SK-N-SH (cell line): ENCODE measurements at regions not wholly inside any gene's neighbourhood (a gene's known extent, or its start where the extent isn't known, plus 50 kb on each side); places are given as distances from the start of the nearest gene placed in this dataset.

Experiments
- CTCF ChIA-PET: fragments of 300-600, 350-600 bp; formaldehyde crosslinking; extraction: SDS; loops from one replicate; lab custom pipeline; 2021; lab: Yijun Ruan, JAX
- POLR2A ChIA-PET: fragments of 350-600 bp; sonication (Branson Sonifier 250); formaldehyde crosslinking; extraction: SDS; loops from one replicate; lab custom pipeline; 2020; ENCODE audit warnings: antibody characterized with exemption, inconsistent platforms; lab: Yijun Ruan, JAX
- DNase-seq: peaks from one replicate; pipeline ENCODE4 v3.0.0; 2012
- H2AFZ ChIP-seq: fragments of 200-600 bp; sonication (generic); 2 replicates; pipeline ENCODE4 v1.8.1; 2016; ENCODE audit warnings: antibody characterized with exemption, mild to moderate bottlenecking, low read depth
- H3F3A ChIP-seq: fragments of 200-600 bp; sonication (generic); replicated peaks from 2 replicates; pipeline ENCODE3; 2016; ENCODE audit warnings: antibody characterized with exemption, mild to moderate bottlenecking; ENCODE audit not compliant: insufficient read depth
- H3K27ac ChIP-seq, 2 experiments: fragments of 200-500 bp in 1 of 2; fragments of 200-600 bp in 1 of 2; sonication (Bioruptor generic) in 1 of 2; sonication (generic), shearing (Covaris generic) in 1 of 2; 2 replicates each; pipeline versions ENCODE4 v1.5.1 to v1.6.1; 2014 to 2016; ENCODE audit warnings: low read depth in 2 of 2, inconsistent platforms in 1 of 2, low read length in 1 of 2, mild to moderate bottlenecking in 1 of 2, mixed read lengths in 1 of 2
- H3K27me3 ChIP-seq: fragments of 200-600 bp; sonication (generic), shearing (Covaris generic); 2 replicates; pipeline ENCODE4 v1.6.1; 2016; ENCODE audit warnings: mixed run types; ENCODE audit not compliant: insufficient read depth
- H3K36me3 ChIP-seq, 2 experiments: fragments of 200-500 bp in 1 of 2; fragments of 200-600 bp in 1 of 2; sonication (Bioruptor generic) in 1 of 2; sonication (generic) in 1 of 2; replicated peaks in 1 of 2; 2 replicates each; pipeline versions ENCODE3 to v1.5.1; 2014 to 2016; ENCODE audit warnings: low read length in 1 of 2, mild to moderate bottlenecking in 1 of 2; ENCODE audit not compliant: insufficient read depth in 2 of 2, control insufficient read depth in 1 of 2
- H3K4me1 ChIP-seq, 2 experiments: fragments of 200-500 bp in 1 of 2; fragments of 200-600 bp in 1 of 2; sonication (Bioruptor generic) in 1 of 2; sonication (generic), shearing (Covaris generic) in 1 of 2; 2 replicates each; pipeline versions ENCODE4 v1.5.1 to v1.6.1; 2014 to 2016; ENCODE audit warnings: low read depth in 1 of 2, low read length in 1 of 2, mixed run types in 1 of 2; ENCODE audit not compliant: insufficient read depth in 2 of 2, control insufficient read depth in 1 of 2
- H3K4me2 ChIP-seq: fragments of 200-600 bp; sonication (generic), shearing (Covaris generic); 2 replicates; pipeline ENCODE4 v1.6.1; 2017; ENCODE audit warnings: mixed run types
- H3K4me3 ChIP-seq, 2 experiments: fragments of 200-500 bp in 1 of 2; fragments of 200-600 bp in 1 of 2; sonication (Bioruptor generic) in 1 of 2; sonication (generic), shearing (Covaris generic) in 1 of 2; 2 replicates each; pipeline versions ENCODE4 v1.5.1 to v1.8.1; 2014 to 2016; ENCODE audit warnings: low read depth in 2 of 2, inconsistent platforms in 1 of 2, low read length in 1 of 2, mild to moderate bottlenecking in 1 of 2, mixed read lengths in 1 of 2, moderate library complexity in 1 of 2
- H3K79me2 ChIP-seq: fragments of 200-600 bp; sonication (generic); 2 replicates; pipeline ENCODE4 v1.8.1; 2017; ENCODE audit warnings: mild to moderate bottlenecking; ENCODE audit not compliant: insufficient read depth
- H3K9ac ChIP-seq: fragments of 200-600 bp; sonication (generic); 2 replicates; pipeline ENCODE4 v1.6.1; 2017; ENCODE audit warnings: mixed run types
- H3K9me2 ChIP-seq: fragments of 200-600 bp; sonication (generic); 2 replicates; pipeline ENCODE4 v1.6.1; 2017; ENCODE audit warnings: mixed run types
- H3K9me3 ChIP-seq: fragments of 200-600 bp; sonication (generic); 2 replicates; pipeline ENCODE4 v1.6.1; 2017; ENCODE audit warnings: mixed run types, mild to moderate bottlenecking, moderate library complexity
- H4K20me1 ChIP-seq: fragments of 200-600 bp; sonication (generic); 2 replicates; pipeline ENCODE4 v1.6.1; 2017; ENCODE audit warnings: mild to moderate bottlenecking, mixed run types; ENCODE audit not compliant: insufficient read depth
- CTCF ChIP-seq: fragments of 200-600 bp; sonication (generic); IDR thresholded peaks from 2 replicates; pipeline ENCODE4 v1.6.1; 2017; ENCODE audit warnings: antibody characterized with exemption, mild to moderate bottlenecking, moderate library complexity
- ELF1 ChIP-seq: IDR thresholded peaks from 2 replicates; pipeline ENCODE4 v1.4.0; 2012
- EP300 ChIP-seq, 2 experiments: IDR thresholded peaks; 2 replicates each; pipeline versions ENCODE4 v1.4.0 to v1.6.1; 2012; ENCODE audit warnings: borderline replicate concordance in 1 of 2, low read depth in 1 of 2, low read length in 1 of 2
- FOSL2 ChIP-seq: IDR thresholded peaks from 2 replicates; pipeline ENCODE4 v1.4.0; 2012; ENCODE audit warnings: low read depth, mild to moderate bottlenecking, moderate library complexity, borderline replicate concordance
- FOXM1 ChIP-seq: IDR thresholded peaks from 2 replicates; pipeline ENCODE4 v1.4.0; 2012; ENCODE audit warnings: low read depth, mild to moderate bottlenecking
- GABPA ChIP-seq: IDR thresholded peaks from 2 replicates; pipeline ENCODE4 v1.4.0; 2012; ENCODE audit warnings: low read depth, mild to moderate bottlenecking
- GATA2 ChIP-seq: sonication (generic); formaldehyde crosslinking; IDR thresholded peaks from 2 replicates; pipeline ENCODE4 v1.5.0; 2020; ENCODE audit warnings: mild to moderate bottlenecking, missing genetic modification reagents
- IRF3 ChIP-seq: fragments of 150-350 bp; IDR thresholded peaks from 2 replicates; pipeline ENCODE4 v1.6.1; 2016; ENCODE audit warnings: mild to moderate bottlenecking, low read depth, low read length
- JUND ChIP-seq: IDR thresholded peaks from 2 replicates; pipeline ENCODE4 v1.4.0; 2012
- MEF2A ChIP-seq: IDR thresholded peaks from 2 replicates; pipeline ENCODE4 v1.4.0; 2012; ENCODE audit warnings: low read depth, borderline replicate concordance
- MXI1 ChIP-seq: IDR thresholded peaks from 2 replicates; pipeline ENCODE4 v1.6.1; 2012; ENCODE audit warnings: mild to moderate bottlenecking, low read depth, low read length, improper control_type of control experiment
- NFIC ChIP-seq: IDR thresholded peaks from 2 replicates; pipeline ENCODE4 v1.4.0; 2012; ENCODE audit warnings: borderline replicate concordance
- PBX3 ChIP-seq: IDR thresholded peaks from 2 replicates; pipeline ENCODE4; 2012
- POLR2AphosphoS5 ChIP-seq: IDR thresholded peaks from 2 replicates; pipeline ENCODE4 v1.6.1; 2012; ENCODE audit warnings: low read depth, low read length
- RAD21 ChIP-seq: IDR thresholded peaks from 2 replicates; pipeline ENCODE4 v1.6.1; 2012; ENCODE audit warnings: mild to moderate bottlenecking, low read length
- REST ChIP-seq: IDR thresholded peaks from 2 replicates; pipeline ENCODE4 v1.6.1; 2012; ENCODE audit warnings: mild to moderate bottlenecking, low read depth, low read length, moderate library complexity
- RFX5 ChIP-seq: IDR thresholded peaks from 2 replicates; pipeline ENCODE4 v1.6.1; 2012; ENCODE audit warnings: mild to moderate bottlenecking, improper control_type of control experiment, low read length
- SMC3 ChIP-seq: IDR thresholded peaks from 2 replicates; pipeline ENCODE4 v1.6.1; 2012; ENCODE audit warnings: low read depth, low read length, improper control_type of control experiment
- TEAD4 ChIP-seq: IDR thresholded peaks from 2 replicates; pipeline ENCODE4 v1.4.0; 2012; ENCODE audit warnings: mild to moderate bottlenecking, borderline replicate concordance; ENCODE audit not compliant: insufficient read depth
- USF1 ChIP-seq: IDR thresholded peaks from 2 replicates; pipeline ENCODE4 v1.4.0; 2012; ENCODE audit warnings: low read depth, borderline replicate concordance

- DNase-seq, result no peak
- Histone ChIP-seq H3K27me3 (no peaks in the 10 kb centered on the region), H2AFZ (no peak overlapping the region), H3K9me2 (no peaks in the 10 kb centered on the region), H3K9me3 (no peaks in the 10 kb centered on the region), H3K9ac (no peak overlapping the region), H3K4me3 (no peak overlapping the region), H3K36me3 (no peaks in the 10 kb centered on the region), H3K4me1 (no peaks in the 10 kb centered on the region), H4K20me1 (no peaks in the 10 kb centered on the region), H3F3A (no peaks in the 10 kb centered on the region), H3K79me2 (no peaks in the 10 kb centered on the region), H3K27ac (no peak overlapping the region), H3K4me2 (no peak overlapping the region)
- no peak for TF ChIP-seq FOSL2
- TF ChIP-seq IRF3, result no peak
- no peak for TF ChIP-seq PBX3
- no peak for TF ChIP-seq FOXM1
- TF ChIP-seq TEAD4, result no peak
- TF ChIP-seq GABPA, result no peak
- no peak for TF ChIP-seq GATA2
- no peak for TF ChIP-seq CTCF
- TF ChIP-seq USF1, result no peak
- no peak for TF ChIP-seq MXI1
- TF ChIP-seq SMC3, result no peak
- TF ChIP-seq RFX5, result no peak
- TF ChIP-seq NFIC, result no peak
- no peak for TF ChIP-seq RAD21
- no peak for TF ChIP-seq ELF1
- TF ChIP-seq POLR2AphosphoS5, result no peak
- POLR2A ChIA-PET, result no interaction called here
- CTCF ChIA-PET, result no interaction called here
These were observed 930.5 kb downstream of the ADGRL2 start for GRCh38 chr1:82731216-82731615.

GRCh38 chr1:82728206-82728605 is 927.5 kb downstream of the ADGRL2 start:
- Histone ChIP-seq H3K36me3 (no peaks in the 10 kb centered on the region), H3K4me1 (no peaks in the 10 kb centered on the region), H3K9me3 (no peaks in the 10 kb centered on the region), H3K4me3 (no peak overlapping the region), H3K4me2 (no peak overlapping the region), H3K27ac (no peak overlapping the region), H3K9ac (no peak overlapping the region), H3F3A (no peaks in the 10 kb centered on the region), H3K79me2 (no peaks in the 10 kb centered on the region), H3K9me2 (no peaks in the 10 kb centered on the region), H4K20me1 (no peaks in the 10 kb centered on the region), H2AFZ (no peak overlapping the region), H3K27me3 (no peaks in the 10 kb centered on the region)
- POLR2A ChIA-PET, result no interaction called here
- no peak for DNase-seq
- CTCF ChIA-PET, result no interaction called here
- TF ChIP-seq REST (no peak), RFX5 (no peak), EP300 (IDR thresholded peaks at IDR 0.05; ENCODE audit: borderline replicate concordance in 1 of 2, low read depth in 1 of 2, low read length in 1 of 2) (no peak), GABPA (no peak), IRF3 (no peak), MEF2A (no peak), RAD21 (no peak), GATA2 (no peak), ELF1 (no peak), JUND (no peak)
